ENCODE measurements at regions not wholly inside any gene's neighbourhood (a gene's known extent, or its start where the extent isn't known, plus 50 kb on each side); places are given as distances from the start of the nearest gene placed in this dataset.

- DNase-seq: no peak
- Histone ChIP-seq H3K27me3 (no peaks in the 10 kb centered on the region), H3K27ac (no peak overlapping the region), H3K4me3 (no peak overlapping the region), H3K4me1 (replicated peaks in 1 of 2) (no peaks in the 10 kb centered on the region), H3K9me3 (replicated peaks in 1 of 3) (no peaks in the 10 kb centered on the region), H3K36me3 (replicated peaks in 1 of 2) (no peaks in the 10 kb centered on the region)
- intact Hi-C loops (cut with DNase I): no loop called here
- 92 to 94% (median 93%) methylated on average over 15 to 17 of the region's 17 CpGs for WGBS, 4 donors
- TF ChIP-seq POLR2A (IDR thresholded peaks at IDR 0.05): no peak
- TF ChIP-seq, protein P1, sequence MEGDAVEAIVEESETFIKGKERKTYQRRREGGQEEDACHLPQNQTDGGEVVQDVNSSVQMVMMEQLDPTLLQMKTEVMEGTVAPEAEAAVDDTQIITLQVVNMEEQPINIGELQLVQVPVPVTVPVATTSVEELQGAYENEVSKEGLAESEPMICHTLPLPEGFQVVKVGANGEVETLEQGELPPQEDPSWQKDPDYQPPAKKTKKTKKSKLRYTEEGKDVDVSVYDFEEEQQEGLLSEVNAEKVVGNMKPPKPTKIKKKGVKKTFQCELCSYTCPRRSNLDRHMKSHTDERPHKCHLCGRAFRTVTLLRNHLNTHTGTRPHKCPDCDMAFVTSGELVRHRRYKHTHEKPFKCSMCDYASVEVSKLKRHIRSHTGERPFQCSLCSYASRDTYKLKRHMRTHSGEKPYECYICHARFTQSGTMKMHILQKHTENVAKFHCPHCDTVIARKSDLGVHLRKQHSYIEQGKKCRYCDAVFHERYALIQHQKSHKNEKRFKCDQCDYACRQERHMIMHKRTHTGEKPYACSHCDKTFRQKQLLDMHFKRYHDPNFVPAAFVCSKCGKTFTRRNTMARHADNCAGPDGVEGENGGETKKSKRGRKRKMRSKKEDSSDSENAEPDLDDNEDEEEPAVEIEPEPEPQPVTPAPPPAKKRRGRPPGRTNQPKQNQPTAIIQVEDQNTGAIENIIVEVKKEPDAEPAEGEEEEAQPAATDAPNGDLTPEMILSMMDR (IDR thresholded peaks at IDR 0.05): no peak
Measured at GRCh38 chr2:425947-426346, 138.1 kb upstream of the ALKAL2 start.

- Histone ChIP-seq H3K4me3 (no peak overlapping the region), H3K4me1 (replicated peaks in 1 of 2) (no peaks in the 10 kb centered on the region), H3K9me3 (replicated peaks in 1 of 3) (no peaks in the 10 kb centered on the region), H3K36me3 (replicated peaks in 1 of 2) (no peaks in the 10 kb centered on the region), H3K27ac (no peak overlapping the region), H3K27me3 (no peaks in the 10 kb centered on the region)
- WGBS, 4 donors: 82 to 89% (median 86%) methylated on average over 8 of the region's 8 CpGs
- intact Hi-C loops (cut with DNase I): no loop called here
- DNase-seq: no peak
- no peak for TF ChIP-seq POLR2A (IDR thresholded peaks at IDR 0.05)
- TF ChIP-seq, protein P1 (IDR thresholded peaks at IDR 0.05): no peak
Measured at GRCh38 chr2:425243-425642, 137.4 kb upstream of the ALKAL2 start.

GRCh38 chr2:424306-425171, 136.6 kb upstream of the ALKAL2 start:
- whole genome bisulfite sequencing, 4 donors: 79 to 85% (median 82%) methylated on average over 20 of the region's 20 CpGs
- TF ChIP-seq, protein P1 (IDR thresholded peaks at IDR 0.05): no peak
- TF ChIP-seq POLR2A (IDR thresholded peaks at IDR 0.05): no peak

GRCh38 chr2:423479-423878, 135.6 kb upstream of the ALKAL2 start:
- H3K4me1 ChIP-seq (replicated peaks in 1 of 2): no peaks in the 10 kb centered on the region
- no peaks in the 10 kb centered on the region for H3K9me3 ChIP-seq (replicated peaks in 1 of 3)
- WGBS, 4 donors: 50 to 72% (median 63%) methylated on average over 10 of the region's 10 CpGs
- H3K36me3 ChIP-seq (replicated peaks in 1 of 2): no peaks in the 10 kb centered on the region
- DNase-seq: no peak
- no peak overlapping the region for H3K27ac ChIP-seq
- TF ChIP-seq POLR2A (IDR thresholded peaks at IDR 0.05): no peak
- TF ChIP-seq, protein P1 (IDR thresholded peaks at IDR 0.05): no peak
- intact Hi-C loops (cut with DNase I): no loop called here
- no peaks in the 10 kb centered on the region for H3K27me3 ChIP-seq
- H3K4me3 ChIP-seq: no peak overlapping the region

More at GRCh38 chr2:424306-425171, 136.6 kb upstream of the ALKAL2 start:
- no peak overlapping the region for H3K4me3 ChIP-seq
- no peaks in the 10 kb centered on the region for H3K36me3 ChIP-seq (replicated peaks in 1 of 2)
- no peaks in the 10 kb centered on the region for H3K4me1 ChIP-seq (replicated peaks in 1 of 2)
- no peak overlapping the region for H3K27ac ChIP-seq
- intact Hi-C loops (cut with DNase I): no loop called here
- DNase-seq: no peak
- H3K9me3 ChIP-seq (replicated peaks in 1 of 3): no peaks in the 10 kb centered on the region
- no peaks in the 10 kb centered on the region for H3K27me3 ChIP-seq
